HG03025 (cell line): ENCODE measurements at regions not wholly inside any gene's neighbourhood (a gene's known extent, or its start where the extent isn't known, plus 50 kb on each side); places are given as distances from the start of the nearest gene placed in this dataset.
"Not testable (repeated sequence)": the region's sequence is repeated elsewhere in the genome, so short reads cannot be mapped to it uniquely, and the experiment has no call there.

Source experiments
- ATAC-seq: cut with Tn5 transposase; IDR thresholded peaks from one replicate; pipeline ENCODE4 v1.9.1; 2021; ENCODE audit warnings: mild to moderate bottlenecking, moderate library complexity; ENCODE audit not compliant: unreplicated experiment, low FRiP score

DNA sequence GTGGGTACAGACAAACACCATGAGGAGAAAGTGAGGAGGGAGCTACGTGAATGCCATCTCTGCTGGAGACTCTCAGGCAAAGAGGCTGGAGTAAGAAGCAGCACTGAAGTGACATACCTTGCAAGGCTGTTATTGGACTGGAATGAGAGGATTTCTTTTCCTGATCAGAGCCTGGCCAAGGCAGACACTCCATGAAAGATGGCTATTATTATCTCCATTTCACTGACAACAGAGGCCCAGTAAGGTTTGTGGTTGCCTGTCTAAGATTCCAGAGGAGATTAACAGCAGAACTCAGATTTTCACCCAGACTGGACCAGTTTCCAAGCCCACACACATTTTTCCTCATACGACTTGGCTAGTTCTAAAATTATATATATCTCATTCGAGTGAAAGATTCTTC is 162.0 kb upstream of the EOLA2 start:
- no peak for ATAC-seq

DNA sequence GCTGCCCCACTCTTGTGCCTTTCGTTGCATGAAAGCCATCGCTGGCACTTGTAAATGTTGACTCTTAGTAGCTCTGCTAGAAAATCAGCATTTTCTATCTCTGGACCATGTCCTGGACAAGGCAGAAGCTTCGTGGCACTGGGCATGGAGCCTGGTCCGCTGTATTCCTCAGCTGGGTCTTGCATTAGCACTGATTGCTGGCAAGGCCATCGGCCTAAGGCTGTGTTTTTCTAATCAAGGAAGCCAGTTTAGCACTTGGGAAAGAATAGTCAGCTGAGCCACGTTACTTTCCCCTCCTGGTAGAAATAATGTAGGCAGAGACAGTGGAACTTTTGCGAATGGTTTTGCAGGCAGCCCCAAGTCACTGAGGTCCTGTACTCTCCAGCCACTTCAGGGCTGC is 180.2 kb upstream of the EOLA2 start:
- no peak for ATAC-seq

DNA sequence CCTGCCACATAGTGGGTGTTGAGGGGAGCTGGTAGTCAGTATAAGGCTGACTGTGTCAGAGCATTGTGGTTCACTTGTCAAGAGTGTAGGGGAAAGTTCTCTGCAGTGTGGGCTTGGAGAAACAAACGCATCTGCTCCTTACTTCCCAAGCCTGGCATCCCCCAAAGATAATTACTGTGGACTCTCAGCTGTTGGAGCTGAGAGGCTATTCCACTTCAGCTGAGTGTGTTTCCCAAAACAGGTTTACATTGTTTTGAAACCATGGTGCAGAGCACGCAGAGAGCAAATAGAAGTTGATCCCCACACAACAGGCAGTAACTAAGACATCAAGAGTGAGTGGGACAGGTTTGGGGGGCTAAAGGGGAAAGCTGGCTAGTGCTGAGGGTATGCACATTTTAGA is 181.0 kb upstream of the EOLA2 start:
- no peak for ATAC-seq

DNA sequence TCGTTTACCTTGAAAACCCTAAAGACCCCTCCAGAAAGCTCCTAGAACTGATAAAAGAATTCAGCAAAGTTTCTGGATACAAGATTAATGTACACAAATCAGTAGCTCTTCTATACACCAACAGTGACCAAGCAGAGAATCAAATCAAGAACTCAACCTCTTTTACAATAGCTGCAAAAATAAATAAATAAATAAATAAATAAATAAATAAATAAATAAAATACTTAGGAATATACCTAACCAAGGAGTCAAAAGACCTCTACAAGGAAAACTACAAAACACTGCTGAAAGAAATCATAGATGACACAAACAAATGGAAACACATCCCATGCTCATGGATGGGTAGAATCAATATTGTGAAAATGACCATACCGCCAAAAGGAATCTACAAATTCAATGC is 186.8 kb upstream of the EOLA2 start:
- ATAC-seq: not testable (repeated sequence)

DNA sequence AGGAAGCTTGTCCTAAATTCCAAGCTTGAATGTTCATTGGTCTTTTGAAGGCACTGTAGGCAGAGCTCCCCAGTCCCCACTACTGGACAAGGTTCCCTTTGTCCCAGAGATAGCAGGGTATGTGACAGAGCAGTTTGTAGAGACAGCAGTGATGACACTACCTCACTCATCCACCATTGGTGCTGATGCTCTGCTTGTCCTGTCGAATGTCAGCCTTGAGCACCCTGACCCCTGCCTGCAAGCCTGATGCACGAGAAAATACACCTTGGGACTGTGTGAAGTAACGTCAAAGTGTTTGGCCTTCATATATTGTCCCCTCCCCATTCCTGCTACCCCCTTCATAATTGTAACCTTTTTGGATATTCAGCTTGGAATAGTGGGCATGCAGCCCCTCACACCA is 188.9 kb upstream of the EOLA2 start:
- ATAC-seq: no peak

DNA sequence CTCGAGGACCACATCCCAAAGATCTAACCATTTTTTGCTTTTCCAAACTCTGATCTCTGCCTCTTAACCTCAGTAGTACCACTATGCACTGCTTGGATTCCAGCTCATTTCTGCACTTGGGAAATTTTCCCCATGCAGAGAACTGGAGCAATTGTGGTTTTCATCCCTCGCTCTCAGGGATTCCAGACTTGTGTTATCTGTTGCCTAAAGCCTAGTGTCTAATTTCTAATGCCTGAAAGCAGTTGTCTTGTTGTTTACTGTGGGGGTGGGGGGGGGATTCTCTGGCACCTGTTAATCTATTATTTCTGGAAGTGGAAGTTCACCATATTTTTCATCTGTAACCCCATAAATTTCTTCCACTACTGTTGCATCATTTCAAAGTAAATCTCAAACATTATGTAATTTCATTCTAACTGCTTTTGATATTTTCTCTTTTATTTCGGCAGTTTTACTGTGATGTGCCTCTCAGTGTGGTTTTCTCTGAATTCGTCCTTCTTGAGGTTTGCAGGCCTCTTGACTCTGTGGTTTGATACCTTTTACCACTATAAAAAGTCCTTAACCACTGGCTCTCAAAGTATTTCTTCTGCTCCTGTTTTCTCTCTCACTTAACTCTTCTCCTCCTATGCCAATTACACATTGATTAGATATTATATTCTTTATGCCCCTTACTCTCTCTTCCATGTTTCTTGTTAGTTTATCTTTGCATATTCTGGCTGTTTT is 205.6 kb upstream of the EOLA2 start:
- ATAC-seq: no peak

DNA sequence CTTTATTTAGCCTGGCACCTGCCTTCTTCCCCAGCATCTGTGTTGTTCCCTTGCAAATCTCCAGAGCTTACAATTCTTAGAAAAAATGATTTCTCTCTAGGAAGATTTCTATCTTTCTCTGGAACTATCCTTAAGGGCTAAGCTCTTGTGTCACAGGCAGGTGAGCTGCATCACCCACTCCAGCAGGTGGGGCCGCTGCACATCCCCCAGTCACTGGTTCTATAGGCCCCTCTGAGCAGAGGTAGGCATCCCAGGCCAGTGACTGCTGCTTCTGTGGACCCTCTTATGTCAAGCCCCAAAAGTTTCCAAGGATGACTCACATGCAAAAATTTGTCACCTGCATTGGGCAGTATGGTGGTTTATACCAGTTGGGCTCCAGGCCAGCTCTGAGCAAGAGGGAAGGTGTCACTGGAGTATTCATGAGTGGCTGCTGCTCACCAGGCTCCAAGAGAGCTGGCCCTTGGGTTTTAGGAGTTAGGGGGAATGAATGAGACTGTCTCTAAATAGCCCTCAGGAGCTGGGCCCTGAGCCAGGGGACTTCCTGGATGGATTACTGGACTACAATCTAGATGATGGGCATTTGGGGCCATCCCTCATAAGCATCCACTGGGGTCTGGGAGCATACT is 208.1 kb upstream of the EOLA2 start:
- no peak for ATAC-seq

DNA sequence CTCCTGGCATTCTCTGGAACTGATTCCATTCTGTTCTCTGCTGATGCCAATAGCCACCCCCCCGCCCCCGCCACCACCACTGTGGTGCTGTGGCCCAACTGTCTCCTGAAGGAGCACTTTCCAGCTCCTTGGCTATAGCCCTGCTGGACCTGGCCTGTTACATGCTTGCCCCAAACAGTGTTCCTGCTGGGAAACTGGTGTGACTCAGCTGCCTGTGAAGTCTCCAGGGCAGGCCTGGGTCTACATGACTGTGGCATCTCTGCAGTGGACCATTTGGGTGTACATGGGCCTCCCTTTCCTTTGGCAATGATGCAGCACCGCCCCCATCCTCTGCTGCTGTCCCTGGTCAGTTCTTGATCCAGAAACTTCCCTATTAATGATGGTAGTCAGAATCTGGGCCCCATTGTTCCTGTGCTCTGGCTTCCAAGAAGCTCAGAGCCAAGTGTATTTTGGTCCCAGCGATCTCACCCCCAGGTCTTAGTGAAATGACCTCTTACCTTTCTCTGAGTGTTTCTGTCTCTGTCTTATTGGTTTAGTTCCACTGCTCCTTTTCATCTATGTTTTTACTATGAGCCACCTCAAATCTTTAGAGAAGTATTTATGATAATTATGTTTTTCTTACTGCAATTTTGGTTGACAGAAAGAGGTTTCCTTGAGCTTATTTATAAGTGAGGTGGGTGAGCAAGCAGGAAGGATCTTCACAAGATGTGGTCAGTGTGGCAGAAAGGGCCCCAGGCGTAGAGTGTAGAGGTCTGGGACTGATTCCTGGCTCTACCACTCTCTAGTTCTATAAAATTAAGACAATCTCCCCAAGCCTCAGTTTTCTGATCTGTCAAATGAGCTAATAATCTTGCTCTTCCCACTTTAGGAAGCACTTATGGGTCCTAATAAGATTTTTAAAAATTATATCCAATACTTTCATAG is 210.7 kb upstream of the EOLA2 start:
- no peak for ATAC-seq

DNA sequence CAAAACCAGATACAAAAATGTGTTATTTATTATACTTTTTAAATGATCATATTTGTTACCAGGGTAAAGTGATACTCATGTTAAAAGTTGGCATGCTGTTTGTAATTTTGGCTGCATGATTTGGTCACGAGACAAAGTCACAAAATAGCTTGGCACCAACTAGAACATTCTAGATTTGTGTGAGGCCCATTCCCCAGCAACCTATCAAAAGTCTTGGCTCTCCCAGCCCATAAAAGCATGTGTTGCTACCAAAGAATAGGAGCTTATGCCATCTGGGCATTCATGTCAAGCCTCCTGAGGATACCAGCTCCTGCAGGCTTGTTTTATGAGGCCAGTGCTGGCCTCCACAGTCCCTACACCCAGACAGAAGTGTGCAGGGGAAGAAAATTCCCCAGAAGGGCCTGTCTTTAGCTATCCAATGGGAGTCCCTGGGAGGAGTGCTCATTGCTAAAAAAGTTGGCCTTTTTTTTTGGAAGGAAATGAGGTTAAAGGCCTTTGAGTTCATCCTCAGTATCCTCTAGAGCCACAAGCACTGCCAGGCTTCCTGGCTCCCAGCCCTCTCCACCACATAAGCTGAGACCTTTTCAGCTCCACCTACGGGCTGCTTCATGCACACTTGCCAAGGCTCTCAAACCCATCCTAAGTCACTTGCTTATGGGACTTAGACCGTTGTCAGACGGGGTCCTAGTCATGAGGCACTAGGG is 211.9 kb upstream of the EOLA2 start:
- no peak for ATAC-seq

DNA sequence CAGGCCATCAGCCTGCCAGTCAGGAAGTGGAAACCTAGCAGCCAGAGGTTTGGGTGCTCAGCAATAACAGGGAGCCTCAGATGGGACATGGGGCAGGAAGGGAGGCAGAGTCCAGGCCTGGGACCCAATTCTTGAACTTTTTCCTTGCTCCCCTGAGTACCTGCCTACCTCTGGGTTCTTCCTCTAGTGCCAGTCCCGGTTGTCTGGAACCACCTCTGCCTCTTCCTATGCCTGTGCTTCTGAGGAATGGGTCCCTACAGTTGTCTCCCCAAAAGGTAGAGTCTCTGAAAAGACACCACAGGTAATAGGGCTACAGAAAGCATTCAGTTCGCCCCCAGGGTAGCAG is 212.4 kb upstream of the MAMLD1 start:
- ATAC-seq: no peak

DNA sequence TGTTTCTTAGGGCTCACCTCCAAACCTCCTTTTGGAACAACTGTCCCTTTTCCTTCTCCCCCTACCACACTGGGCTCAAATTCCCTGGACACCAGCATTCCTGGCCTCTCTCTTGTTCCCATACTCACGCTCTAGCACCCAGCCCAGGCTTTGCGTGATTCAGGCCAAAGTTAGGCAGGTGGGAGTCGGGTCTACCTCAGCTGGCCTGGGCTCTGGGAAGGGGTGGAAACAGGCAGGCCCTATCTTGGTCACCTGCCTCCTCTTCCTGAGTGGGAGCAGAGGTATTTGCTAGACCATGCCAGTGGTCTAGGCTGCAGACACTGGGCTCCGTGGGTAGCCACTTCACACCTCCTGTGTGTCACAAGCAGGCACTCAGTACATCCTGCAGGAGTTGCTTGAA is 211.1 kb upstream of the MAMLD1 start:
- no peak for ATAC-seq

DNA sequence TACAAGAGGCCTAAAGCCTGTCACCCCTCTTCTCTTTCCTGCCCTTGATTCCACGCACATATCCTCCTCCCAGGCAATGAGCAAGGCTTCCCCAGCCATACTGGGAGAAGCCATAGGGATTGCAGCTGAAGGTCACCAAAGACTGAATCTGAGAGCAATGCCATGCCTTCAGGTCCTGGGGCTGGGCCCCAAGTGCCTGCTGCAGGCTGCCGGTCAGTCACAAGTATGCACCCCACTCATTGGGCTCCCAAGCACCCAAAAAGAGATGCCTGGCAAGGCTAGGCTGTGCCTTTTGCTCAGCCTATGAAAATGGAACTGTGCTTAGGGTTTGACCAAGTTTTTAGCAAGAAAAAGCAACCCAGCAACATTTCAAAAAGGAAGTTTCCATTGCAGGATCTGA is 210.6 kb upstream of the MAMLD1 start:
- ATAC-seq: no peak

DNA sequence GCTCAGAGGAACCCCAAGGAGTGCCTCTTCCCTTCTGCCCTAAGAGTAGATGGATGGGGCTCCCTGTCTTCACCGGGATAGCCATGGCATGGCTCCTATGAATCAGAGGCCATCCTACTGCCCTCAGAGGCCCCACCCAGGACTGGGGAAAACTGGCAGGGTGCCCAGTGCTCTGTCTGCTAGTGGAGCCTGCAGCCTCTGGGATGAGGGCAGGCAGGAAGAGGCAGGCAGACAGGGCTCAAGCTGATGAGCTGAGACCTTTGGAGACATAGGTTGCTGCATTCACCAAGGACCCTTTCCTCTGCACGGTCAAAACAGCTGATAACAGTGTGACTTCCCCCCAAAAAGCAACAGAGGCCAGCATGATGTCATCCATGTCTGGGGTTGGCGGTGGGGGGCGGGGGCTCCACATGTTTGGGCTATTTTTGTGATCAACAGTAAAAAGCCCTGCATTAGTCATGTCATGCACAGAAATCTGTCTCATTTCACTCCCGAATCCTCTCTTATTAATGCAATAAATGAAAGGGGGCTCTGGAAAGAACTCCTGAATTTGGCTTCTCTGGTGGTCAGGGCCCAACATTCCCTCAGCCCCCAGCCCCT is 207.6 kb upstream of the MAMLD1 start:
- ATAC-seq: no peak

DNA sequence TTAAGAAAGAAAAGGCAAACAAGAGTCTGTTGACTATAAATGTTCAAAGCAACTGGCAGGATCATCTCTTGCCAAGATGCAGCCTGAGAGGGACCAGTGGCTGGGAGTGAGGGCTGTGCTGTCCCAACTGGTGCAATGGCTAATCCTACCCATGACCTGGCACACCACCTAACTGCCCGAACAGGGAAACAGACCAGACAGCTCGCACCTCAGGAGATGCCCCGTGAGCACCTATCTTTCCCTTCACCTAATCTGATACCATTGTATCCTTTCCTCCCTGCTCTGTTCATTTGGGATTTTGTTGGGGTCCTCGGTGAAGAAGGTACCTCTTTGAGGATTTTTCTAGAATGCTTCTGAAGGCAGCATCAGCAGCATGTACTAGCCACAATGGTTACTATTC is 206.5 kb upstream of the MAMLD1 start:
- no peak for ATAC-seq

DNA sequence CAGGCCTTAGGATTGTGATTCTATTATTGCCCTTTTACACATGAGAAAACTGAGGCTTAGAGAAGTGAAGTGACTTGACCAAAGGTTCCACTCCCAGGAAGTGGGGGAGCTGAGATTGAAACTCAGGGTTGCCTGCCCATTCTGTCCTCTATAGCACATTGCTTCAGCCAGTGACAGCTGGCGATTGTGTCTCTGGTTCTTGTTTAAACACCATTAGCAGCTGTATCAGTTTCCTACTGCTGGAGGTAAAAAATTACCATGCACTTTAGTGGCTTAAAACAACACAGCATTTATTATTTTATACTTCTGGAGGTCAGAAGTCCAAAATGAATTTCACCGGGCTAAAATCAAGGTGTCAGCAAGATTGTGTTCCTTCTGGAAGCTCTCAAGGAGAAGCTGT is 205.8 kb upstream of the MAMLD1 start:
- no peak for ATAC-seq

DNA sequence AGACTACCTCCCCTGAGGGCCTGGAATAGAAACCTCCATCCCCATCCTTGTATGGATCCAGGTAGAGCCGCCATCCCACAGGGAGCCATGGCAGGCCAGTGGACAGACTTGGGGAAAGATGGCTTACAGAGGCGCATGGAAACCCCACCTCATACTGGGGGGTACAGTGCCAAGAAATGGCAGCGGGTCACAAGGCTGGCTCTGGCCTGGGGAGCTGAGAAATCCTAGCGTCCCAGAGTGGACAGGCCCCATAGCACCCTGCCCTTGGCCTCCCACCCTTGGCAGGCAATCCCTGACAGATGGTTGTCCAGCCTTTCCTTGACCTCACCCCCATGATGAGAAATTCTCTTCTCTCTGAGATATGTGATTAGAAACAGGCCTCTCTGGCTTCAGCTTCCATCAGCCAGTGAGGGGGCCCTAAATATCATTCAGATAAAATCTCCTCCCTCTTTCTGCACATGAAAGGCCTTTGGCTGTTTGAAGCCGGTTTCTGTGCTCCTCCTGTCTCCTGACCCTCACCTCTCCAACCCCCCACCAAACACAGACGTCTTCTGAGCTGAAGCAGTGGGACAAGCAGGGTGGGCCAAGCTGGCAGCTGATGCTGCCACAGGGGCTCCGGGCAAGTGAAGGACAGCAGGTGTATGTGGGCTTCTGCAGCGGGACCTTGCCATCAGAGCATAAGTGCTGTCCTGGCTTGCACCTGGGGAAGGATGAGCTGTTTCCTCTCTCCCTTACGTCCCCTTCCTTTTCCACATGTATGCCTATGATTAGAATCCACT is 204.4 kb upstream of the MAMLD1 start:
- ATAC-seq: no peak

DNA sequence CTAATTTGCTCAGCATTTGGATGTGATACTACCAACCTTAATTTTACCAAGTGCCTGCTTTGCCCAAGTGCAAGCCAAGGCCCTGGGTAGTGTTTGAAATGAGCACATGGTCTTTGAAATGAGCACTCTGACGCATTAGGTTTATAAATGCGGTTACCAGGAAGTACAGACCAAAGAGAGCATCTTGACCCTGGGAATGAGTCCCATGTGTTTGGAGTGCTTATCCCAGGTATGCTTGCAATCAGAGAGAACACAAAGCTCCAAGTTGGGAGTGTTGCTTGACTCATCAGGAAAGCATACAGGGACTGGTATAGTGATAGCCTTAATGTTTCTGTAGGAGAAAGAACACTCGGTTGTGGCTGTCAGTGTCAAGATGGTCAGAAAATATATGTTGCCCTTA is 203.6 kb upstream of the MAMLD1 start:
- no peak for ATAC-seq

DNA sequence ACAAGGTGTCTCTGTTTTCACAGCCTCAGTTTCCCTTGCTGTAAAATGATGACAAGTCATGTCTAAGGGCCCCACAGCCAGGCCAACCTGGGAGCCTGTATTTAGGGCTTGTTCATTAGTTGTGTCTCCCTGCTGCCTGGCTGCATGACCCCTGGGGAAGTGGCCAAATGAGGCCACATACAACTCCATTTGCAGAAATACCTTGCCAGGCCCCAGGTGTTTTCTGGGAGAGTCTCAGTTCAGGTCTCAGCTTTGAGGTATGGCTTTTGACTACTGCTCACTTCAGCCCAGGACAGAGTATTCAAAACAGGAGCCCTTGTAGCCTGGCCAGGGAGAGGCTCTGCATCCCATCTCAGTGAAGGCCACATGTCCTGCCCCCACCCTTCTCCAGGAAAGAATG is 202.5 kb upstream of the MAMLD1 start:
- no peak for ATAC-seq

DNA sequence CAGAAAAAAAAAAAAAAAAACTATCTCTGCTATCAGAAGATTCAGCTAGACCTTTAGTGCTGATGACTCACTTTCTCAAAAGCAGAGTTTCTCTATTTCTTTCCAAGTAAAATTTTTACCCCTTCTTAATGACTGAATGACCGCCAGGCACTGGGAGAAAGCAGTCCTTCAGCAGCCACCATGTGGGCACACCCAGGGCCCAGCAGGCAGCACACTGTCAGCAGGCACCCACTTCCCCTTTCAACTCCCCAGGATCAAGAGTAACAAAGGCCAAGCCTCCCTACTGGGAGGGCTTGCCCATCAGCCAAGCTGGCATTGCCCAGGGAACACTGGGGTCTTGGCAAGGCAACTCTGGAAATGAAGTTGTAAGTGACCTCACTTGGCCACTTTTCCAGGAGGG is 201.9 kb upstream of the MAMLD1 start:
- ATAC-seq: no peak

DNA sequence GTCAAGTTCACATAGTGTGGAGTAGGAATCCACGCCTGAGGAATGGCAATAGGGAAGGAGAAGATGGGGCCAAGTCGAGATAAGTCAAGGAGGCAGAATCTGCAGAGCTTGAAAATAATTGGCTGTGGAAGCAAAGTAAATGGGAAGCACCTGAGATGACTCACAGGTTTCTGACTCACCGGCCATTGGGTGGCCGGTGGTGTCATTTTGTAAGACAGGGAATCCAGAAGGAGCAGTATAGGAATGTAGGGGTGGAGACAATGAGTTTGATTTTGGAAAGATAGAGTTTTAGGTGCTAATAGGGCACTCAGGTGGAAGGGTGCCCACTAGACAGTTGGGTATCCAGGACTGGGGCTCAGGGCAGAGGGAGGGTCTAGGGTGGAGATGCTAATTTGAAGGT is 201.0 kb upstream of the MAMLD1 start:
- ATAC-seq: no peak
